HL-60 (cell line): ENCODE measurements at regions not wholly inside any gene's neighbourhood (a gene's known extent, or its start where the extent isn't known, plus 50 kb on each side); places are given as distances from the start of the nearest gene placed in this dataset.

ENCODE experiments used
- CTCF ChIP-seq: IDR thresholded peaks from one replicate; pipeline ENCODE4 v1.5.1; 2011; ENCODE audit warnings: low read length, control low read depth, inconsistent platforms; ENCODE audit not compliant: insufficient read depth
- GABPA ChIP-seq: IDR thresholded peaks from 2 replicates; pipeline ENCODE4 v1.6.1; 2012; ENCODE audit warnings: low read depth
- POLR2AphosphoS5 ChIP-seq: IDR thresholded peaks from 2 replicates; pipeline ENCODE4 v1.6.1; 2012; ENCODE audit warnings: low read depth

- TF ChIP-seq CTCF (no peak), GABPA (no peak), POLR2AphosphoS5 (no peak)
Observed at GRCh38 chr5:57055731-57056130, 103.8 kb upstream of the MIER3 start.
